Naive B cell (primary cell): ENCODE measurements at regions not wholly inside any gene's neighbourhood (a gene's known extent, or its start where the extent isn't known, plus 50 kb on each side); places are given as distances from the start of the nearest gene placed in this dataset.

ENCODE experiments used
- ATAC-seq, 2 donors: fragments of 150-1000 bp; cut with Tn5 transposase; 2 replicates each; pipeline ENCODE4 v1.10.0; 2021; ENCODE audit warnings: low read depth in 2 of 2, mild to moderate bottlenecking in 2 of 2, moderate library complexity in 2 of 2
- DNase-seq: peaks from one replicate; pipeline ENCODE4 v3.0.0; 2022
- H3K27ac Mint-ChIP-seq, 6 donors: one replicate each; pipeline ENCODE4 v1.8.0; 2020 to 2022; ENCODE audit warnings: mild to moderate bottlenecking in 6 of 6, mixed read lengths in 6 of 6, moderate library complexity in 5 of 6, inconsistent platforms in 2 of 6
- H3K27me3 Mint-ChIP-seq, 3 donors: one replicate each; pipeline ENCODE4 v1.8.0; 2021 to 2022; ENCODE audit warnings: mixed read lengths in 3 of 3, mild to moderate bottlenecking in 1 of 3
- H3K36me3 Mint-ChIP-seq, 2 donors: one replicate each; pipeline ENCODE4 v1.8.0; 2020 to 2022; ENCODE audit warnings: mixed read lengths in 2 of 2, inconsistent platforms in 1 of 2, mild to moderate bottlenecking in 1 of 2
- H3K4me1 Mint-ChIP-seq, 3 donors: one replicate each; pipeline ENCODE4 v1.8.0; 2020 to 2022; ENCODE audit warnings: mixed read lengths in 3 of 3, inconsistent platforms in 1 of 3, mild to moderate bottlenecking in 1 of 3, moderate library complexity in 1 of 3
- H3K4me3 Mint-ChIP-seq, 8 donors: one replicate each; pipeline ENCODE4 v1.8.0; 2020 to 2022; ENCODE audit warnings: mild to moderate bottlenecking in 8 of 8, mixed read lengths in 8 of 8, moderate library complexity in 8 of 8, inconsistent platforms in 2 of 8
- H3K9me3 Mint-ChIP-seq, 7 donors: one replicate each; pipeline ENCODE4 v1.8.0; 2020 to 2022; ENCODE audit warnings: mixed read lengths in 7 of 7, mild to moderate bottlenecking in 5 of 7, inconsistent platforms in 2 of 7, moderate library complexity in 1 of 7

GRCh38 chr4:19698961-19699360 lies 552.7 kb upstream of the SLIT2 start:
- Mint-ChIP-seq H3K4me3 (no peak overlapping the region), H3K27ac (no peak overlapping the region), H3K4me1 (no peaks in the 10 kb centered on the region), H3K27me3 (no peaks in the 10 kb centered on the region), H3K9me3 (peaks cover 0 to 13% (median 5%) of the 10 kb centered on the region in 7 donors), H3K36me3 (no peaks in the 10 kb centered on the region)
- no peak for ATAC-seq
- no peak for DNase-seq

DNA sequence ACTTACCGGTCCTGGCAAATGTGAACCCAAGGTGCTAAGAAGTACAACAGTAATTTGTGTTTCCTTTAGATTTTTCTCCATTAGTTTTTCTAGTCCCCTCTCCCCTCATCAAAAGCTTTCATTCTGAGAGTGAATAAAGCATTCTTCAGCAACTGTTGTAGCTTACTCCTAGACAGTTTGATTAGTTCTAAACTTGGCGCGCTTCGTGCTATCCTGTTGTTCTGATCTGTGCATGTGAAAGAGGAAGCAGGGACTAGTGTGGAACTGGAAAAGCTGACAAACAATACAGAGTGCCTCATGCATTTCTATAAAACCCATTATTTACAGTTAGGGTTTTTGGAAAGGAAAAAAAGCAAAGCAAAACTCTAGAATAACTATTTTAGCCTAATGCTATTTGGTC lies 556.9 kb upstream of the SLIT2 start:
- no peak for ATAC-seq
- H3K27ac Mint-ChIP-seq, result no peak overlapping the region
- no peaks in the 10 kb centered on the region for H3K36me3 Mint-ChIP-seq

DNA sequence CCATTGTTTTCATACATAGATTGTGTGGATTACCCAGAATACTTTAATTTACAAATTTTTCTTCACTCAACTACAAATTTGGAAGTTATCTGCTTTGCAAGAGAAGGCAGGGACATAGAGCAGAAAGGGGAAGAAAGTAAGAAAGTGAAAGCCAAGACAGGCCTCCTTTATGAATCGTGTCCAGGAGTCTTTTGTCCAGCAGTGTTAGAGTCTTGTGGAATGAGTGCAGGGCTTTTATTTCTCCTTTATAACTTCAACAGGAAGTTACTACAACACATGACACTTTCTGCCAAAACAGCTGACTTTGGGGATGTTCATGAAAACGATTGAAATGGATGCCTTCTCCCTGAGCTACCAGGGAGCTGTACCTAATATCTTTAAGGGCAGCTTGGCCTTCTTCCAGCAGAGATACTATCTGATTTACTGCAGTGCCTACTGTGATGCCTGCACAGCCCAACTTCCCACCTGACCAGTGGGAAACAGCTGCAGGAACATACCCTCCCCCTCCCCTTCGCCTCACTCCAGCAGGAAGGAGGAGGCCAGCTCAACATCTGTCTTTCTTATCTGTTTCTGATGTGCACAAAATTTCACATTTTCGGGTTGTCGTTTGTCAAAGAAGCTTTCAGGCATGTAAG lies 557.7 kb upstream of the SLIT2 start:
- DNase-seq (no peak), ATAC-seq (no peak)
- Mint-ChIP-seq H3K9me3 (peaks cover 0 to 12% (median 4%) of the 10 kb centered on the region in 7 donors), H3K4me3 (peak overlapping the region in 5 of 8 donors; percentile 10 to 44 (median 27)), H3K4me1 (no peaks in the 10 kb centered on the region), H3K36me3 (no peaks in the 10 kb centered on the region), H3K27ac (peak overlapping the region in 1 of 6 donors; percentile 22), H3K27me3 (no peaks in the 10 kb centered on the region)

More for the DNA sequence above, 556.9 kb upstream of the SLIT2 start:
- peak overlapping the region in 1 of 8 donors; percentile 30 for H3K4me3 Mint-ChIP-seq
- H3K9me3 Mint-ChIP-seq, result peaks cover 0 to 12% (median 4%) of the 10 kb centered on the region in 7 donors
- no peaks in the 10 kb centered on the region for H3K27me3 Mint-ChIP-seq
- no peaks in the 10 kb centered on the region for H3K4me1 Mint-ChIP-seq
- no peak for DNase-seq

GRCh38 chr4:19689511-19689910 lies 562.2 kb upstream of the SLIT2 start:
- Mint-ChIP-seq H3K27me3 (no peaks in the 10 kb centered on the region), H3K4me3 (no peak overlapping the region), H3K36me3 (no peaks in the 10 kb centered on the region), H3K9me3 (peaks cover 0 to 6% (median 3%) of the 10 kb centered on the region in 7 donors), H3K27ac (no peak overlapping the region), H3K4me1 (no peaks in the 10 kb centered on the region)
- DNase-seq (no peak), ATAC-seq (no peak)

GRCh38 chr4:19686456-19686855 lies 565.2 kb upstream of the SLIT2 start:
- H3K27ac Mint-ChIP-seq, result no peak overlapping the region

DNA sequence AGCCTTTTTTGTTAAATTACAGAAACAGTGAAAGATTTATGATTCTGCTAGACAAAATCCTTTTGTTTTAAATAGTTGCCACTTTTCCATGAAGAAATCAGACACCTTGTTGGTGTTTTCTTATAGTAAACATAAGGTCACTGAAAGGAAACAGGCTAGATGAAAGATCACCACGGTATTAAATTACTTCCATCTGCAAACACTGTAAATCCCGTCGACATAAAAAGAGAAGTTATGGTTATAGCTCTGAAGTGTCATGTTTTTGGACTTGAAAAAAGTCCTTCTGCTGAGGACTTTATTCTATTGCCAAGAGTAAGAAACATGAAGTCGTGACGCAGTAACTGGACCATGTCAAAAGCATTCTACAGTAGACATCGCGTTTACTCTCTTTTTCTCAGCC lies 567.6 kb upstream of the SLIT2 start:
- H3K4me3 Mint-ChIP-seq, result no peak overlapping the region
- H3K27ac Mint-ChIP-seq, result no peak overlapping the region
- no peaks in the 10 kb centered on the region for H3K4me1 Mint-ChIP-seq
- H3K27me3 Mint-ChIP-seq, result no peaks in the 10 kb centered on the region
- no peaks in the 10 kb centered on the region for H3K36me3 Mint-ChIP-seq
- DNase-seq (no peak), ATAC-seq (no peak)
- H3K9me3 Mint-ChIP-seq, result peaks cover 0 to 11% (median 2%) of the 10 kb centered on the region in 7 donors

More at GRCh38 chr4:19686456-19686855, 565.2 kb upstream of the SLIT2 start:
- Mint-ChIP-seq H3K9me3 (peaks cover 0 to 11% (median 2%) of the 10 kb centered on the region in 7 donors), H3K4me3 (no peak overlapping the region), H3K4me1 (no peaks in the 10 kb centered on the region), H3K27me3 (no peaks in the 10 kb centered on the region), H3K36me3 (no peaks in the 10 kb centered on the region)
- ATAC-seq, result no peak
- DNase-seq, result no peak

DNA sequence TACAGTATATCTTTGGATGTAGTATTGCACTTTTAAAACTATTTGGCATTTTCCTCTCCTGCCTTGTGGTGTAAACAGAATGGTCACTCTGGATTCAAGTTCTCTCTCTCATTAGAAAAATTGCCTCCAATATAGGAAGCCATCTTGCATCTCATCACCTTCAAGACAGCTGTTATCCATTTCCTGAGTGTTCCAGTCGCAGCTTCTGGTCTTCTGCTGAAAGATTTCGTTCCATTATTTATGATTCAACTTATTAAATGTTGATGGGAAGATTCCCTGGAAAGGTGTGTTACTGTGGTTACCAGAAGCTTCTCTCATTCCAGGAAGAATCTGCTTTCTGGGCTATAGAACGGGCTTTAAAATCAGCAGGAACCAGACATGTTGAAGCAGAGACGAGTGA lies 568.3 kb upstream of the SLIT2 start:
- H3K27ac Mint-ChIP-seq, result no peak overlapping the region
- no peaks in the 10 kb centered on the region for H3K4me1 Mint-ChIP-seq
- no peaks in the 10 kb centered on the region for H3K27me3 Mint-ChIP-seq
- H3K9me3 Mint-ChIP-seq, result peaks cover 0 to 11% (median 2%) of the 10 kb centered on the region in 7 donors
- DNase-seq (no peak), ATAC-seq (no peak)
- no peaks in the 10 kb centered on the region for H3K36me3 Mint-ChIP-seq
- H3K4me3 Mint-ChIP-seq, result no peak overlapping the region

DNA sequence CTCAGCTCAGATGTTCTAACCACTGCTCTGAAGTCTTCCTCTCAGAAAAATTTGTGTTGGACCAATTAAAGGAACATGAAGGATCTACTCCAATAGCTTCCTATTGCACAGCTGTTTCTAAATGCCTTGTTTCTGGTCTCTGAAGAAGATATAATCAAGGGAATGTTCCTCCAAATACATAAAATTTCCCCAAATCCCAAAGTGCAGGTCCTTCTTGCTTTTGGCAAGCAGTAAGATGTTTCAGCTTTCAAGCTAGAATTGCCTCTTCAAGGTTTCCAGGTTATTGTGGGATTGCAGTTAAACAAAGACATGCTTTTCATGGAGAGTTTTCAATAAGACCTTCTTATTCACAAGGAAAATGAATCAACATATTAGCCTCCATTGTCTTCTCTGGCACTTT lies 574.5 kb upstream of the SLIT2 start:
- no peak overlapping the region for H3K4me3 Mint-ChIP-seq
- H3K9me3 Mint-ChIP-seq, result peaks cover 0 to 5% (median 2%) of the 10 kb centered on the region in 7 donors
- H3K27me3 Mint-ChIP-seq, result no peaks in the 10 kb centered on the region
- H3K36me3 Mint-ChIP-seq, result no peaks in the 10 kb centered on the region
- peaks cover 0 to 10% (median 5%) of the 10 kb centered on the region in 3 donors for H3K4me1 Mint-ChIP-seq
- no peak for ATAC-seq
- DNase-seq, result no peak
- H3K27ac Mint-ChIP-seq, result no peak overlapping the region

DNA sequence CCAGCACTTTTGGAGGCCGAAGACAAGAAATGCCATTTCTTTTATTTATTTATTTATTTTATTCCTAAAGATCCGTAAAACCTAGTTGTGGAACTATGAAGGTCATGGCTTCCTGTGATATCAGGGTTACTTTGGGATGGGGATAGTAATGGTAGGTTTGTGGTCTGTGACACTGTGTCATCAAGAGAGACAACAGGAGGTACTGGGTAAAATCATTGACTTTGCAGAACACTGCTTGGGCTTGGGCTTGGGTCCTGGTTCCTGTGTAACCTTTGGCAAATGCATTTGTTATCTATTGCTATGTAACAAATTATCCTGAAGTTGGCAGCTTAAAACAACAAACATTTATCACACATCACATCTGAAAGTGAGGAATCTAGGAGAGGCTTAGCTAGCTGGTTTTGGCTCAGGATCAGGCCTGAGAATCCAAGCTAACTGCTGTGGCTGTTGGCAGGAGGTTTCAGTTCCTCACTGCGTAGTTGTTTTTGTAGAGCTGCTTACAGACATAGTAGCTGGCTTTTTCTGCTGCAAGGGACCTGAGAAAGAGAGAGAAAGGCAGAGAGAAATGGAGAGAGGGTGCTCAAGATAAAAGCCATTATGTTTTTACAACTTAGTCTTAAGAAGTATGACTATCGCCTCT lies 576.4 kb upstream of the SLIT2 start:
- Mint-ChIP-seq H3K4me1 (peaks cover 0 to 10% (median 5%) of the 10 kb centered on the region in 3 donors), H3K36me3 (no peaks in the 10 kb centered on the region), H3K27ac (no peak overlapping the region), H3K9me3 (peaks cover 0 to 8% (median 4%) of the 10 kb centered on the region in 7 donors), H3K4me3 (peak overlapping the region in 1 of 8 donors; percentile 51), H3K27me3 (no peaks in the 10 kb centered on the region)
- ATAC-seq, result peak; percentile 30 to 45
- DNase-seq, result peak; percentile 5

DNA sequence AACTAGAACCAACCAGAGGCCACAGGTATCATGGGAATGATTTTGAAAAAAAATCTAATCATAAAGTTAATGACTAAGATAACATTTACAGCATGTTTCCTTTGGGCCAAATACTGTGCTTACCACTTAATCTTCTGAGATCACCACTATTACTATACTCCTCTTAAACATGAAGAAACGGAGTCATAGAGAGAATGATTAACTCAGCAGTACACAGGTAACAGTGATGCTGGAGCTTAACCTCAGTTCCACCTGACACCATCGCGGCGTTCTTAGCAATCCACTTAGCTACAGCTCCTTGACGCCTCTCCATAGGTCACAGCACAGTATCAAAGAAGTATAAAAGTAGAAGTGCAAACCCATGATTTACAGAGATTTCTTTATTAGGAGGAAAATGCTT lies 592.6 kb upstream of the SLIT2 start:
- H3K4me1 Mint-ChIP-seq, result no peaks in the 10 kb centered on the region
- no peaks in the 10 kb centered on the region for H3K36me3 Mint-ChIP-seq
- no peak overlapping the region for H3K27ac Mint-ChIP-seq
- DNase-seq (no peak), ATAC-seq (no peak)
- H3K4me3 Mint-ChIP-seq, result no peak overlapping the region
- H3K27me3 Mint-ChIP-seq, result no peaks in the 10 kb centered on the region
- peaks cover 0 to 7% (median 3%) of the 10 kb centered on the region in 7 donors for H3K9me3 Mint-ChIP-seq

GRCh38 chr4:19657856-19658255 lies 593.8 kb upstream of the SLIT2 start:
- Mint-ChIP-seq H3K27me3 (no peaks in the 10 kb centered on the region), H3K9me3 (peaks cover 0 to 7% (median 3%) of the 10 kb centered on the region in 7 donors), H3K27ac (no peak overlapping the region), H3K36me3 (no peaks in the 10 kb centered on the region), H3K4me3 (no peak overlapping the region), H3K4me1 (no peaks in the 10 kb centered on the region)
- ATAC-seq, result no peak
- no peak for DNase-seq

DNA sequence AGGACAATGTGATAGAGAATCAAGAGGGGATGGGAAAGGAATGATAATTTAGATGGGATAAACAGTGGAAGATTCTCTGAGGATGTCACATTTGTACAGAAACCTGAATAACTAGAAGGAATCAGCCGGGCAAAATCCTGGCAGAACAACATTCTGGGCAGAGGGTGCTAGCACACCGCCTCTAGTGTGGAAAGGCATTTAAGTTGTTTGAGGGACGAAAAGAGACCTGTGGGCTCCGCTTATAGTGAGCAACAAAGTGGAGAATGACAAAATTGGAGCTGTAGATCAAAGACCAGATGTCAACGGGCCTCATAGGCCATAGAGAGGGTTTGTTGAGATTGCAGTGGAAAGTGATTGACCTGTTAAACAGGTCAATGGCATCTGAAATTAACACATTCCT lies 596.0 kb upstream of the SLIT2 start:
- DNase-seq (no peak), ATAC-seq (no peak)
- Mint-ChIP-seq H3K4me3 (no peak overlapping the region), H3K27ac (no peak overlapping the region), H3K4me1 (no peaks in the 10 kb centered on the region), H3K9me3 (peaks cover 0 to 7% (median 3%) of the 10 kb centered on the region in 7 donors), H3K36me3 (no peaks in the 10 kb centered on the region), H3K27me3 (no peaks in the 10 kb centered on the region)

GRCh38 chr4:19650903-19651864 lies 600.5 kb upstream of the SLIT2 start:
- Mint-ChIP-seq H3K9me3 (peaks cover 1 to 22% (median 8%) of the 10 kb centered on the region in 7 donors), H3K4me3 (no peak overlapping the region), H3K4me1 (no peaks in the 10 kb centered on the region), H3K27me3 (no peaks in the 10 kb centered on the region), H3K27ac (no peak overlapping the region), H3K36me3 (no peaks in the 10 kb centered on the region)
- no peak for ATAC-seq
- DNase-seq, result no peak
